NCI-H1436 treated with DMSO at 0.1 percent for 48 hours (cell line): ENCODE measurements at regions not wholly inside any gene's neighbourhood (a gene's known extent, or its start where the extent isn't known, plus 50 kb on each side); places are given as distances from the start of the nearest gene placed in this dataset.

Experiments used
- DNase-seq: peaks from one replicate; lab custom pipeline; 2025; lab: John Stamatoyannopoulos, UW

- no peak for DNase-seq
Observed at GRCh38 chr4:81881855-81882621, 410.3 kb upstream of the RASGEF1B start.

DNA sequence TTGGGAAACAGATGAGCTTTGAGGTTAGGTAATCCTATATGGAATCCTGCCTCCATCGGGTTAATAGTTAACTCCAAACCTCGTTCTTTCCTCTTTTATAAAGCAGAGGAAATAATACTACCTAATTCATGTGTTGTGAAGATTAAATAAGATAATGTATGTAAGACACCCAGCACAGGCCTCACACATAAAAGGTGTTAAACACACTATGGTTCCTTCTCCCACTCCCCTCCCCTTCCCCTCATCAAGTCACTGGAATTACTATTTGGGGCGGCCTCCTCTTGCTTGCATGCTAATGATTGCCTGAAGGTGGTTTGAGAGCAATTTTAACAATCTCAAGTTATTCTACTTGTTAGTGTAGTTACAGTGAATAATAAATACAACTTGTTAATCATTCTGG lies 404.4 kb upstream of the RASGEF1B start:
- no peak for DNase-seq

DNA sequence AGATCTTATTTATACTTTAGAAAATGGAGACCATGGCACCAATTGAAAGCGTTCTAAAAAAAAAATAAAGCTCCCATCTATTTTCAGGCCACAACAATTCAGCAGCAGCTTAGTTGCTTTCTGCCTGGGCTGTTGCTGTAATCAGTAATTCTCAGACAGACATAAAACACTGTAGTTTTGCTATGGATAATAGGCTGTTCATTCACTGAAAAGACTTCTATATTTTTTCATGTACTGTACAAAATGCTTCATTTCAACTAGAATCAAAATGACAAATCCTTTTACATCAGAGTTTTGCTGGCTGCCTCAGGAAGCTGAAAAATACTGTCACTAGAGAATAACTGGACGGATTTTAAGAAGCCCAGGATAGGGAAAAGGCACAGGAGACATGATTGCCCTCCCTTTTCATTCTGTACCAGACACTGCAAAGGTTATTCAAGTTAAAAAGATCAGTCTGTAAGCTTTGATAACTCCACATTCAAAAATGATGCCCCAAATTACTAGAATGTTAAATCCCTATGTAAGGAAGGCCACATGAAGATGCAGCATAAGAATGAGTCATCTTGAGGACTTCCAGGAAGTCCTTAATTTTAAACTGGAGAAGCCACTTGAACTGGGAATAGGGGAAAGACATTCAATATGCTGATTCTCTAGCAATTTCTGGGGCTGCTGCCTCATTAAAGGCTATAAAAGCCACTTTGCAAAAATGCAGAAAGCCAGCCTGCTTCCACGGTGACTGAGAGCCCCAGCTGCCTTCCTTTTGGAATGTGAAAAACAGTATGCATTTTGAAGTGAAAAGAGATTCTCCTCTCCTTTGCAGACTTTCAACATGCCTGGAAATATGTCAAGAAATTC lies 403.2 kb upstream of the RASGEF1B start:
- DNase-seq, result no peak

- no peak for DNase-seq
Observed at GRCh38 chr4:81870275-81870674, 398.6 kb upstream of the RASGEF1B start.

DNA sequence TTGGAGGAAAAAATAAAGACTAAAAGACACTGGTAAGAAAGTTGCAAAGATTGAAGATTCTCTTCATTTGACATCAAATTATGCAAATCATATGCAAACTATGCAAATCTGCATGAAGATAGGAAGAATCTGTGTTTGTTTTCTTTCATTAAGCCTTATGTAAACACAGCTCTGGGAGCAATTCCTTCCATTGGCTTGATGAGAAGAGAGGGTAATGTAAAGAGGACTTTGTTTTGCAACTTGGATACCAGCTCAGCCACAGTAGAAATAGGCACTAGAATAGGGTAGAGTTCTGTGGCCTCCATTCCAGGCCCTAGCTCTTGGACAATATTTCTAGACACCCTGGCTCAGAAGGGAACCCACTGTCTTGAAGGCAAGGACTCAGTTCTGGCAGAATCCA lies 388.4 kb upstream of the RASGEF1B start:
- no peak for DNase-seq

DNA sequence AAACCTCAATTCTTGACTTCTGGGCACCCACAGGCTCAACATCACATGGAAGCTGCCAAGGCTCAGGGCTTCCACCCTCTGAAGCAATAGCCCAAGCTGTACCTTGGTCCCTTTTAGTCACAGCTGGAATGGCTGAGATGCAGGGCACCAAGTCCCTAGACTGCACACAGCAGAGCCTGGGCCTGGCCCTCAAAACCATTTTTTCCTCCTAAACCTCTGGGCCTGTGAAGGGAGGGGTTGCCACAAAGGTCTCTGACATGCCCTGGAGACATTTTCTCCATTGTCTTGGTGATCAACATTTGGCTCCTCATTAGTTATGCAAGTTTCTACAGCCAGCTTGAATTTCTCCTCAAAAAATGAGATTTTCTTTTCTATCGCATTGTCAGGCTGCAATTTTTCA lies 382.7 kb upstream of the RASGEF1B start:
- DNase-seq, result no peak

DNA sequence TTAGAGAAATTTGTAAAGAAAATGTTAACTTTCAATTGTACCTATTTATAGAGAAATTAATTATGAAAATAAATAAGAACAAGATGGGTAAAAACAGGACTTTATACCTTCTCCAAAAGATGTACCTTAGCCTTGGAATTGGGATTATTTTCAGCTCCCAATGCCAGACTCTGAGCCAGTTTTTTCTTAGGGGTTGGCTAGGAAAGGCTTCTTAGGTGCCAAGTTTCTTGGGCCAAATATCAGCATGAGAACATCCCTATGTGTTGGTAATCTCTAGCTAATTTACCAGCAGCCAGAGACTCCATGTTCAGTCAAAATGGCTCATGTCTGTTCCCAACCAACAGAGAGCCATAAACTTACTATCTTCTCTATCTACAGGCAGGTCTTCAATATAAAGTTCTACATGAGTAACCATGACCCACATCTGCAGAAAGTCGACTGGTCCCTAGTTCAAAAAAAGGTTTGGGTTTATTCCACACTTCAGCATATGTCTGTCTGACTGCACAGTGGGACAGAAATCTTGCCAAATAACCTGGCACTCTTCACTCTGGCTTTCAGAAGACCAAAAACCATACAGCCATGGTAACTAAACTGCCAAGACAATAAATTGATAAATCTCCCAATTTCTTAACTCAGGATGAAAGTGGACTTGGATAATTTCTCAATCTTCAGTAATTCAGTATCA lies 380.5 kb upstream of the RASGEF1B start:
- no peak for DNase-seq

GRCh38 chr4:81850701-81851100 lies 379.0 kb upstream of the RASGEF1B start:
- DNase-seq, result no peak

GRCh38 chr4:81845761-81846160 lies 374.1 kb upstream of the RASGEF1B start:
- no peak for DNase-seq

GRCh38 chr4:81845273-81845672 lies 373.6 kb upstream of the RASGEF1B start:
- DNase-seq, result no peak

DNA sequence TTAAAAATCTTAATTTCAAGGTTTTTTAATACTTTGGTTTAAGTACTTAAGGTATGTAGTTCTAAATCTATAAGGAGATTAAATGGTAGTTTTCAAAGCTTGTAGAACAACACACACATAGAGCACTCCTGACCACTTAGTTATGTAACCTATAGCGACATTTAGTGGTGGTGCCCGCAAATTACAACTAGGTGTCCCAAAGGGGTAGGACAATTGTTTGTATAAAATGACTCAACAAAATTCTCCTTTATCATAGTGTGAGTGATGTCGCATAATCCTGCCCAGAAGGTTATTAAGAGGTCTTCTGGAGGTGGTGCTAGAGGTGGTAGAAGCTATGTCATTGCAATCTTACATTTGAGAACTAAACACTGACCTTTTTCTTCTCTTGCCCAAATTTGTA lies 373.0 kb upstream of the RASGEF1B start:
- peak; percentile 73 for DNase-seq

GRCh38 chr4:81839347-81840042 lies 367.8 kb upstream of the RASGEF1B start:
- peak; percentile 98 for DNase-seq

GRCh38 chr4:81838586-81838985 lies 366.9 kb upstream of the RASGEF1B start:
- DNase-seq, result no peak

DNA sequence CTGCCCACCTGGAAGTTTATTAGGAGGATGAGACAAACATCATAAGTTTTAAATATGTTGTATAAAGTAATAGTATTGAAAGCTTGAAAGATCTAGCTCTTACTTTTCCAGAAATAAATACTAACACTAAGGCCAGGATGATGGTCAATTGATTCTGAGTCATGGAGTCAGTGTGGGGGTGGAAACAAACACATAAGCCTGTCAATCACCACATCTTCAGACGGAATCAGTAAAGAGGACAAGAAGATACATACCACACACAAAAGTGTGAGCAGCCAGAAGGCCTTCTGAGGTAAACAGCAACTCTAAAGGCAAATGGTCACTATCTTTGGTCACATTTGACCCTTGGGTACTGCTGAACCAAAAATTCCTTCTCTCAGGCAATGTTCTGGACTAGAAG lies 365.0 kb upstream of the RASGEF1B start:
- DNase-seq, result no peak

- no peak for DNase-seq
Observed at GRCh38 chr4:81833576-81833975, 361.9 kb upstream of the RASGEF1B start.

- DNase-seq, result no peak
Observed at GRCh38 chr4:81828991-81829390, 357.3 kb upstream of the RASGEF1B start.

DNA sequence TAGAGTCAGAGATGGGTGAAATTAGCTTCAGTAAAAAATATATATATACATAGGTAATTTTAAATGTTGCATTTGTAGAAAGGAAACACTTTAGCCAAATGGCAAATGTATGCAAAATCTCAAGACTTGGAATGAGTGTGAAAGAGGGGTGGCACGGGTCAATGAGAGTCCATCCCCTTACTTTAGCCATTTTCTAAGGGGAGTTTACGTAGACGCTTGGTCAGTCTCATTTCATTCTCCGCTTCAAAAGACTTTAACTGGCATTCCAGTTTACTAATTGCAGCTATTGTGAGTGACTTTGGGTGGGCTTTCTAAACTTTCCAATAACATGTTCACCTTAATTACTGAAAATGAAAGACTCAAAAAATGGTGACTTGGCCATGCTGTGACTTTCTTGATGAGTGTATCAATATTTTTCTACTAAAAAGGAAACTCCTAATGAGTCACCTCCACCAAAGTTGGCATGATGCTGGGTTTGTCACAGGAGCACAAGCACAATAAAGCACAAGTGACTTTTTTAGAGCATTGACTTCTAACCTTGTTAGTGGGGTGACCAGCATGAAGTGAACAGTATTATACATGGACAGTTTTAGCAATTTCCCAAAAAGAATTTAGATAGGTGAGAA lies 356.0 kb upstream of the RASGEF1B start:
- no peak for DNase-seq

DNA sequence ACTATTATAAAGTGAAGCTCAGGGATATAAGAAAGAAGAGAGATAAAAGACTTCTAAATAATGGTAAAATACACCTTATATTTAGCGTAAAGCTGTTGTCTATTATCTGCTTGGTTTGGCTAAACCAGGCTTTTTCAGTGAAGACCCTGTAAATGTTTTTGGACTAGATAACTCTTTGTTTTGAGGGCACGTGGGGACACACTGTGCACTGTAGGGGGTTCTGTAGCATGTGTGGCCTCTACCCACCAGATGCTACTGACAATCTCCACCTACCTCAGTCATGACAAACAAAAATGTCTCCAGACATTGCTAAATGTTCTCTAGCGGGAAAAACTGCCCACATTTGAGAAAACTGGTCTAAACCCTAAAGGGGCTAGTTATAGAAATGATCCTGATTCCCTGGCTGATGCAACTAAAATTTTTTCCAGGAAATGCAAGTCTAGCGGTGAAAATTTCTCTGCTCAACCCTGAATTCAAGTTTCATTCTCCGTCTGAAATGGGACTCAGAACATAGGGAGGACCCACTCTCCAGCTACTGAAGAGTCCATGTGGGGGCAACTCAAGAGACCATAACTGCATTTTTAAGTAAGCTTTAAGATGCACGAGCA lies 355.2 kb upstream of the RASGEF1B start:
- DNase-seq, result no peak

GRCh38 chr4:81826335-81826734 lies 354.6 kb upstream of the RASGEF1B start:
- no peak for DNase-seq

DNA sequence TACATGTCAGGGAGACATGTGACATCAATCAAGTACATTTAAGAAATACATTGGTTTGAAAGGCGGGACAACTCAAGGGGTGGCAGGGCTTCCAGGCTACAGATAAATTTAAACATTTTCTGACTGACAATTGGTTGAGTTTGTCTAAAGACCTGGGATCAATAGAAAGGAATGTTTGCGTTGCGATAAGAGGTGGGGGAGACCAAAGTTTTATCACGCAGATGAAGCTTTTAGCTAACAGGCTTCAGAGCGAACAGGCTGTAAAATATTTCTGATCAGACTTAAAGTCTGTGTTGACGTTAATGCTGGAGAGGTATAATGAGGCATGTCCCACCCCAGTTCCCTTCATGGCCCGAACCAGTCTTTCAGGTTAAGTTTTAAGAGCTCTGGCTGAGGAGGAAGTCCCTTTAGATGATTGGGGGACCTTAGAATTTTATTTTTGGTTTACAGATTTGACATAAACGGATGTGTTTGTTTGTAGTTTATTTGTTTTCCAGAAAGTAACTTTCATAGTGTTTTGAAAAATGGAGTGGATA lies 346.7 kb upstream of the RASGEF1B start:
- DNase-seq, result no peak
